ENCODE measurements at regions not wholly inside any gene's neighbourhood (a gene's known extent, or its start where the extent isn't known, plus 50 kb on each side); places are given as distances from the start of the nearest gene placed in this dataset.

DNA sequence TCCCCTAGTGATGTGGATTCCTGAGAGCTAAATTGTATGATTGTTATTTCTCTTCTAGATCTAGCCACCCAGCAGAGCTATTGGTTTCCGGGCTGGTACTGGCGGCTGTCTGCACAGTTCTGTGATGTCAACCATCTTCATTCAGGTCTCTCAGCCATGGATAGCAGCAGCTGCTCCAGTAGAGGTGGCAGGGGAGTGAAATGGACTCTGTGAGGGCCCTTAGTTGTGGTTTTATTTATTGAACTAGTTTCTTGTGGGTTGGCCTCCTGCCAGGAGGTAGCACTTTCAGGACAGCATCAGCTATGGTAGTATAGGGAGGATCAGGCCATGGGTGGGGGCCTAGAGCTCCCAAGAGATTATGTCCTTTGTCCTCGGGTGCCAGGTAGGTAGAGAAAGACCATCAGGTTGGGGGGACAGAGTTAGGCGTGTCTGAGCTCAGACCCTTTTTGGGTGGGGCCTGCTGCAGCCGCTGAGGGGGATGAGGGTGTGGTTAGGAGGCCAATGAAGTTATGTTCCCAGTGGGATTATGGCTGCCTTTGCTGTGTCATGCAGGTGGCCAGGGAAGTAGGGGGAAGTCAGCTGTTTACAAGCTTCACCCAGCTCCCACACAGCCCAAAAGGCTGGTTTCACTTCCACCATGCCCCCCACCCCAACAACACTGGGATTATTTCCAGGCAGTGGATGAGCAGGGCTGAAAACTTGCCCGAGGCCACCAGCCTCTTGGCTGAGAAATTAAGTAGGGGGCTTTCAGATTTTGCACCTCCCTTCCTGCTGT, 55.1 kb upstream of the RGS4 start:
- TF ChIP-seq, protein P1, sequence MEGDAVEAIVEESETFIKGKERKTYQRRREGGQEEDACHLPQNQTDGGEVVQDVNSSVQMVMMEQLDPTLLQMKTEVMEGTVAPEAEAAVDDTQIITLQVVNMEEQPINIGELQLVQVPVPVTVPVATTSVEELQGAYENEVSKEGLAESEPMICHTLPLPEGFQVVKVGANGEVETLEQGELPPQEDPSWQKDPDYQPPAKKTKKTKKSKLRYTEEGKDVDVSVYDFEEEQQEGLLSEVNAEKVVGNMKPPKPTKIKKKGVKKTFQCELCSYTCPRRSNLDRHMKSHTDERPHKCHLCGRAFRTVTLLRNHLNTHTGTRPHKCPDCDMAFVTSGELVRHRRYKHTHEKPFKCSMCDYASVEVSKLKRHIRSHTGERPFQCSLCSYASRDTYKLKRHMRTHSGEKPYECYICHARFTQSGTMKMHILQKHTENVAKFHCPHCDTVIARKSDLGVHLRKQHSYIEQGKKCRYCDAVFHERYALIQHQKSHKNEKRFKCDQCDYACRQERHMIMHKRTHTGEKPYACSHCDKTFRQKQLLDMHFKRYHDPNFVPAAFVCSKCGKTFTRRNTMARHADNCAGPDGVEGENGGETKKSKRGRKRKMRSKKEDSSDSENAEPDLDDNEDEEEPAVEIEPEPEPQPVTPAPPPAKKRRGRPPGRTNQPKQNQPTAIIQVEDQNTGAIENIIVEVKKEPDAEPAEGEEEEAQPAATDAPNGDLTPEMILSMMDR (IDR thresholded peaks at IDR 0.05), result no peak
- TF ChIP-seq POLR2A (IDR thresholded peaks at IDR 0.05), result no peak
- H3K4me1 ChIP-seq, result no peaks in the 10 kb centered on the region
- DNase-seq (no peak), ATAC-seq (no peak)
- H3K4me3 ChIP-seq, result no peak overlapping the region
- peaks cover 0 to 14% (median 0%) of the 10 kb centered on the region in 12 donors for H3K9me3 ChIP-seq
- 76 to 79% (median 78%) methylated on average over 6 of the region's 6 CpGs for WGBS, 4 donors
- H3K27ac ChIP-seq, result no peak overlapping the region
- no peaks in the 10 kb centered on the region for H3K36me3 ChIP-seq
- no peaks in the 10 kb centered on the region for H3K27me3 ChIP-seq
- intact Hi-C loops (cut with DNase I), result no loop called here

DNA sequence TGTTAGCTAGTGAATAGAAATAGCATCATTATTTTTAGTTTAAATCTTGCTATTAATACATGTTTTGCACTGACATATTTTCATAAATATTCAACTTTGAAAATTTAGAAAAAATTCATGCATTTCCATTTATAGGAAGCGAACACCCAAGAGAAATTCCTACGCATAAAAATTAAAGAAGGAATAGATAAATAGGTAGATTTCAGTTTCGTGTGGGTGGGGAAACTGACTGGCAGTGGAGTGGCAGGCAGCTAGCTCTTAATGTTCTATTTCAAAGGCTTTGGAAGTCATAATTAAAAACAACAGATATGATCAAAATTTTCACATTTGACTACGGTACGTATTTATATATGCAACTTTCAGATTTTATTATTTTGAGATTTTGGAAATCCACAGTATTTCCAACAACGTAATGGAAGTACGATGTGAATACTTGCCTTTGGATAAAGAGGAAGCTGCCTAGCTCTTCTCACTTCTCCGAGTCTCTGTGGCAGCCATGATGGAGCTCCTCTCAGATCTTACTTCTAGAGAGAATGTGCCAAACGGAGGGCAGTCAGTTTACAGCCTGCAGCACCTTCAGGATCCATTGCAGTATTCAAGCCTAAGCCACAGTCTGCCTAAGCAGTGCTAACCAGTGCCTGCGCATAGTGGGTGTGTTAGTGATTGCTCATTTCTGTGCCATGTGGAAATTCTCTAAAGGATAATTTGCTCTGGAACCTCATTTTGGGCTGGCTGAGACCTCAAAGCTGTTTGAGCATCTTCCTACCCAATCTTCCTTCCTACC, 62.9 kb upstream of the RGS4 start:
- intact Hi-C loops (cut with DNase I), result no loop called here
- H3K9me3 ChIP-seq, result no peaks in the 10 kb centered on the region
- no peak for TF ChIP-seq POLR2A (IDR thresholded peaks at IDR 0.05)
- TF ChIP-seq, protein P1 (IDR thresholded peaks at IDR 0.05), result no peak
- WGBS, 4 donors, result 88 to 91% (median 90%) methylated on average over 10 of the region's 10 CpGs
- no peak for DNase-seq
- ATAC-seq, result no peak
- no peaks in the 10 kb centered on the region for H3K36me3 ChIP-seq
- no peak overlapping the region for H3K4me3 ChIP-seq
- no peaks in the 10 kb centered on the region for H3K4me1 ChIP-seq
- no peak overlapping the region for H3K27ac ChIP-seq
- H3K27me3 ChIP-seq, result peaks cover 0 to 3% (median 0%) of the 10 kb centered on the region in 9 donors

- WGBS, 4 donors, result 86 to 91% (median 89%) methylated on average over 2 of the region's 2 CpGs
- intact Hi-C loops (cut with DNase I), result no loop called here
- ATAC-seq (no peak), DNase-seq (no peak)
- Histone ChIP-seq H3K9me3 (no peaks in the 10 kb centered on the region), H3K4me1 (no peaks in the 10 kb centered on the region), H3K4me3 (no peak overlapping the region), H3K27me3 (no peaks in the 10 kb centered on the region), H3K36me3 (no peaks in the 10 kb centered on the region), H3K27ac (no peak overlapping the region)
- TF ChIP-seq, protein P1 (IDR thresholded peaks at IDR 0.05), result no peak
- no peak for TF ChIP-seq POLR2A (IDR thresholded peaks at IDR 0.05)
These were observed 71.5 kb upstream of the RGS4 start for GRCh38 chr1:162997499-162998285.

DNA sequence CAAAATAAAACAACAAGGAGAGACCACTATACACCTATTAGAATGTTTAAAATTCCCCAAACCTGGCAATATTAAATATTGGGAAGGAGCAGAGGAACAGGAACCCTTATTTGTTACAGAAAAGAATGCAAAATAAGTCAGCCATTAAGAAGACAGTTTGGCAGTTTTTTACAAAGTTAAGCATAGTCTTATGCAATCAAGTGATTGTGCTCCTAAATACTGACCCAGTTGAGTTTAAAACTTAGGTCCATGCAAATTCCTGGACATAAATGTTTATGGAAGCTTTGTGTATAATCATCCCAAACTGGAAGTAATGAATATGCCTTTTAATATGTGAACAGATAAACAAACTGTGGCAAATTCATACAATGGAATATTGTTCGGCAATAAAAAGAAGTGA, 72.9 kb upstream of the RGS4 start:
- Histone ChIP-seq H3K36me3 (no peaks in the 10 kb centered on the region), H3K27ac (no peak overlapping the region), H3K27me3 (no peaks in the 10 kb centered on the region), H3K4me3 (no peak overlapping the region), H3K9me3 (no peaks in the 10 kb centered on the region), H3K4me1 (no peaks in the 10 kb centered on the region)
- TF ChIP-seq POLR2A (IDR thresholded peaks at IDR 0.05), result no peak
- TF ChIP-seq, protein P1 (IDR thresholded peaks at IDR 0.05), result no peak
- no peak for ATAC-seq
- WGBS, 4 donors, result 90 to 98% (median 97%) methylated on average over 1 of the region's 1 CpG
- intact Hi-C loops (cut with DNase I), result no loop called here
- no peak for DNase-seq
